AG10803 (cell line): ENCODE measurements at regions not wholly inside any gene's neighbourhood (a gene's known extent, or its start where the extent isn't known, plus 50 kb on each side); places are given as distances from the start of the nearest gene placed in this dataset.

ENCODE experiments used
- DNase-seq: peaks from one replicate; pipeline ENCODE4 v3.0.0; 2010; ENCODE audit warnings: low read depth
- H3K4me3 ChIP-seq: 2 replicates; pipeline ENCODE4 v1.5.1; 2011; ENCODE audit warnings: mild to moderate bottlenecking, low read length, control low read depth
- TF ChIP-seq, protein P1 (sequence below): conservative IDR thresholded peaks from 2 replicates; pipeline ENCODE4 v1.5.1; 2011; ENCODE audit warnings: mild to moderate bottlenecking, low read length, control low read depth, inconsistent platforms

DNA sequence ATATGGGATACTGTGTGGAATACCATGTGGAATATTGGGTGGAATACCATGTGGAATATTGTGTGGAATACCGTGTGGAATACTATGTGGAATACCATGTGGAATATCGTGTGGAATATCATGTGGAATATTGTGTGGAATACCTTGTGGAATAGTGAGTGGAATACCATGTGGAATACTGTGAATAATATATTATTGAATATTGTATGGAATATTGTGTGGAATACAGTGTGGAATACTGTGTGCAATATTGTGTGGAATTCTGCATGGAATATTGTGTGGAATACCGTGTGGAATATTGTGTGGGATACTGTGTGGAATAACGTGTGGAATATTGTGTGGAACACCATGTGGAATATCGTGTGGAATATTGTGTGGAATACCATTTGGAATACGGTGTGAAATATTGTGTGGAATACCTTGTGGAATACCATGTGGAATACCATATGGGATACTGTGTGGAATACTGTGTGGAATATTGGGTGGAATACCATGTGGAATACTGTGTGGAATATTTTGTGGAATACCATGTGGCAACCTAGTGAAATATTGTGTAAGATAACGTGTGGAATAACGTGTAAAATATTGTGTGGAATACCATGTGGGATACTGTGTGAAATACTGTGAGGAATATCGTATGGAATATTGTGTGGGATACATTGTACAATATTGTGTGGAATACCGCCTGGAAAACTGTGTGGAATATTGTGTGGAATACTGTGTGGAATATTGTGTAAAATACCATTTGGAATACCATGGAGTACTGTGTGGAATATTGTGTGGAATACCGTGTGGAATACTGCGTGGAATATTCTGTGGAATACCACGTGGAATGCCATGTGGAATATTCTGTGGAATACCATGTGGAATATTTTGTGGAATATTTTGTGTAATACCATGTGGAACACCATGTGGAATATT, 133.9 kb upstream of the CHST15 start:
- no peak for DNase-seq
- H3K4me3 ChIP-seq, result no peak overlapping the region
- TF ChIP-seq, protein P1, sequence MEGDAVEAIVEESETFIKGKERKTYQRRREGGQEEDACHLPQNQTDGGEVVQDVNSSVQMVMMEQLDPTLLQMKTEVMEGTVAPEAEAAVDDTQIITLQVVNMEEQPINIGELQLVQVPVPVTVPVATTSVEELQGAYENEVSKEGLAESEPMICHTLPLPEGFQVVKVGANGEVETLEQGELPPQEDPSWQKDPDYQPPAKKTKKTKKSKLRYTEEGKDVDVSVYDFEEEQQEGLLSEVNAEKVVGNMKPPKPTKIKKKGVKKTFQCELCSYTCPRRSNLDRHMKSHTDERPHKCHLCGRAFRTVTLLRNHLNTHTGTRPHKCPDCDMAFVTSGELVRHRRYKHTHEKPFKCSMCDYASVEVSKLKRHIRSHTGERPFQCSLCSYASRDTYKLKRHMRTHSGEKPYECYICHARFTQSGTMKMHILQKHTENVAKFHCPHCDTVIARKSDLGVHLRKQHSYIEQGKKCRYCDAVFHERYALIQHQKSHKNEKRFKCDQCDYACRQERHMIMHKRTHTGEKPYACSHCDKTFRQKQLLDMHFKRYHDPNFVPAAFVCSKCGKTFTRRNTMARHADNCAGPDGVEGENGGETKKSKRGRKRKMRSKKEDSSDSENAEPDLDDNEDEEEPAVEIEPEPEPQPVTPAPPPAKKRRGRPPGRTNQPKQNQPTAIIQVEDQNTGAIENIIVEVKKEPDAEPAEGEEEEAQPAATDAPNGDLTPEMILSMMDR, result no peak

DNA sequence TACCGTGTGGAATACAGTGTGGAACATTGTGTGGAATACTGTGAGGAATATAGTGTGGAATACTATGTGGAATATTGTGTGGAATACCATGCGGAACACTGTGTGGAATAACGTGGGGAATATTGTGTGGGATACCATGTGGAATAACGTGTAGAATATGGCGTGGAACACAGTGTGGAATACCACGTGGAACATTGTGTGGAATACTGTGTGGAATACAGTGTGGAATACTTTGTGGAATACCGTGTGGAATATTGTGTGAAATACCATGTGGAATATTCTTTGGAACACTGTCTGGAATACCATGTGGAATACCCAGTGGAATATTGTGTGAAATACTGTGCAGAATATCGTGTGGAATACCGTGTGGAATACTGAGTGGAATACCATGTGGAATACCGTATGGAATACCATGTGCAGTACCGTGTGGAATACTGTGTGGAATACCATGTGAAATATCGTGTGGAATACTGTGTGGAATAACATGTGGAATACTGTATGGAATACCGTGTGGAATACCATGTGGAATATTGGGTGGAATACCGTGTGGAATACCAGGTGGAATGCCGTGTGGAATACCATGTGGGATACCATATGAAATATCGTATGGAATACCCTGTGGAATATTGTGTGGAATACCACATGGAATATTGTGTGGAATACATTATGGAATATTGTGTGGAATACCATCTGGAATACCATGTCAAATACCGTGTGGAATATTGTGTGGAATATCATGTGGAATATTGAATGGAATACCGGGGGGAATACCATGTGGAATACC, 133.1 kb upstream of the CHST15 start:
- no peak for DNase-seq
- no peak overlapping the region for H3K4me3 ChIP-seq
- TF ChIP-seq, protein P1, result no peak

DNA sequence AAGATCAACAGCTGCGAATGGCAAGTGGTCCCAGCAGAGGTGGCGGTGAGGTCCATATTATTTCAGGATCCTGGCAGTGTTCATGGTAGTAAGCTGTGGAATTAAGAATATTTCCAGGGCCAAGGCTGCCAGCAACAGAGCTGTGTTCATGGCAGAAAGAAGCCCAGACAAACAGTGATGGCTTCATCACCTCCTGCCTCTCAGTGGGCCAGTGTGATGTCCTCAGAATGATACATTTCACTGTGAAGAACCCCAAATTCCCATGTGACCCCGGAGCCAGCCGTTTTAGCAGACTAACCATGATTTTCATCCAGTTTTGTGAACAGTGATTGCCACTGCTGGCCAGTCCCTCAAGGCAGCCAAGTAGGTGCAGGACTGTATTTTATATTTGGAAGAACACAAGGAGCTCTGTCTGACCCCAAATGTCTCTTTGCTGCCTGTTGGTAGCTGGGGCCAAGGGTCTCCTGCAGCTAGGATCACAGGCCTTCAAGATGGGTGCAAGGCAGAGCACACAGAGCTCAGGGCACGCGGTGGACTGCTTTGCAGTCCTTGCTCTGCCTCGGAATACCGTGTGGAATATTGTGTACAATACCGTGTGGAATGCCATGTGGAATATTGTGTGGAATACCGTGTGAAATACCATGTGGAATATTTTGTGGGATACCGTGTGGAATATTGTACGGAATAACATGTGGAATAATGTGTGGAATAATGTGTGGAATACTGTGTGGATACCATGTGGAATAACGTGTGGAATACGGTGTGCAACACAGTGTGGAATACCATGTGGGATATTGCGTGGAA, 132.3 kb upstream of the CHST15 start:
- H3K4me3 ChIP-seq, result no peak overlapping the region
- no peak for DNase-seq

DNA sequence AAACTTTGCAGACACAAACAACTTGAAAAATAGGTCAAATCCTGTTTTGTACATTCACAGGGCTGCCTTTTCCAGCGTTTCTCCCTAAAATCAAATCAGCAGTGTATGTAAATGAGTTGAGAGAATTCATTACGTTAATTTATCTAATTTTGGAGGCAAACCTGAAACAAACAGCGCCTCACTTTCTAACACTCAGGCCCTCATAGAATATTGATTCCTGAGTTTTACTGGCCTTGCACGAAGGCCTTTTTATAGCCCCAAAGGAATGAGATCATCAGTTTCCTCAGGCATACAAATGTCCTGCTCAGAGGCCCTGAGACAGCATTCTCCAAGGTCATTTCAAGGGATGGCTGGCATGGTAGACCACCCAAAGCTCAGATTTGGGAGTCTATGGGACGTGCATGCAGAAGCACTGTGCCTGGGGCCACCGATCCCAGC, 131.7 kb upstream of the CHST15 start:
- TF ChIP-seq, protein P1, result no peak
- no peak overlapping the region for H3K4me3 ChIP-seq
- no peak for DNase-seq

More for the DNA sequence above, 132.3 kb upstream of the CHST15 start:
- TF ChIP-seq, protein P1, result no peak

DNA sequence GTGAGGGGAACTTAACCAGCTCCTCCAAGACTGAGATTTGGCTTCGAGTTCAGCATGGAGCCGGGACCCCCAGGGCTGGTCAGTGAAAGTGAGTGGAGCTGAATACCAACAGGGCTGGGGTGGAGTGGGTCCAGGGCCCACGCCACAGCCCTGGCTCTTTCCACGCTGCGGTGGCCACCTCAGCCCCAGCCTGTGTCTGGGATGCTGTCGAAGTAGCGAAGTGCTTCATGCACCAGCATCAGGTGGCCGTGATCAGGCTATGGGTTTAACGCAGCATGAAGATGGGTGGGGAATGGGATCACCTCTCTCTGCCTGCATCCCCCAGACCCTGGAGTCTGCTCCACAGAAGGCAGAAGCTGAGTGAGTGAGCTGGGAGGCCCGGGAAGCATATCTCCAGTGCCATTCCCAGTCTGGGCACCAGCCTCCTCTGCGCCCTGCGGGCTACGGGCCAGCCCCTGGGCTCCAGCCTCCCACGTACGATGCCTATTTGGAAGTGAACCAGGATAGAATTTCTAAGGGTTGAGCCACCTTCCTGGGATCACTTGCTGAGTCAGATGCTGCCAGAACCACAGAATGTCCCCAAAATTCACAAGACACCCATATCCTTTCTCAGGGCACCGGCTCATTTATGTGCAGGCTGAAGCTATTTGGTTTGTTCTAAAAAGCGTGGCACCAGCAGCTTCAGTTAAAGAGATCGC, 131.1 kb upstream of the CHST15 start:
- TF ChIP-seq, protein P1, result no peak
- no peak for DNase-seq
- no peak overlapping the region for H3K4me3 ChIP-seq

DNA sequence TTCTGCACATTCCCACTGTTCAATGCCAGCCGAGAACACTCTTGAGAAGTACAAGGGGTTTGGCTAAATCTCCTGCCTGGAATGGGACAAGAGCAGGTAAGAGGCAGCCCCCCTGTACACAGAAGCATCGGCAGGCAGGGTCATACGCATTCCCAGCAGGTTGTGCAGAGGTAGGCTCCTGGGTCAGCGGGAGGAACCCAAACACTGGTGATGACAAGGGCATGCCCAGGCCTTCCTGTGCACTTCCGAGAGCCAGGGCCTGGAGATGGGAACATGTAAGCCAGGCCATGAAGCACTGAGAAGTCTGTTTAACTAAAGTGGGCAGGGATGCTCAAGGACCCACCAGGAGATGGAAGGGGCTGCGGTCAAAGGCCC, 130.3 kb upstream of the CHST15 start:
- TF ChIP-seq, protein P1, result no peak
- no peak overlapping the region for H3K4me3 ChIP-seq
- no peak for DNase-seq
